22Rv1 (cell line): ENCODE measurements at regions not wholly inside any gene's neighbourhood (a gene's known extent, or its start where the extent isn't known, plus 50 kb on each side); places are given as distances from the start of the nearest gene placed in this dataset.

Source experiments
- CTCF ChIP-seq: fragments of 450-650 bp; IDR thresholded peaks from 2 replicates; pipeline ENCODE4 v1.5.1; 2017; ENCODE audit warnings: mild to moderate bottlenecking
- ZFX ChIP-seq: fragments of 450-650 bp; IDR thresholded peaks from 2 replicates; pipeline ENCODE4 v1.6.1; 2017; ENCODE audit warnings: antibody characterized with exemption, borderline replicate concordance

DNA sequence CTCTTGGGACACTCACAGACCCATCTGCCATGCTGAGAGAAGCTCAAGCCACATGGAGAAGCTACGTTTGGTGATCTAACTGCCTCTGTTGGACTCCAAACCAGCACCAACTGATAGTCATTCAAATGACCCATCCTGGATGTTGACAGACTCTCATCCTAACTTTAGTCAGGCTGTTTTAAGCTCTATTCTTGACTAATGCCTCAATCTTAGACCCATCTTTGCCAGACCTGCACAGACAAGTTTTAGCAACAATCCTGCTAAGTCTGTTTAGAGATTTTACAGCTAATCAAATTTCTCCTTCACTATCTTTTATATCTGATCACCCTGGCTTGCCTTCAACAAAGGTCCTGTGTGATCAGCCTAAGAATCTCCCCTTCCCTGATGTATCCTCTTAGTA, 245.1 kb downstream of the SCG2 start:
- TF ChIP-seq CTCF (no peak), ZFX (no peak)
